NT2/D1 (cell line): ENCODE measurements at regions not wholly inside any gene's neighbourhood (a gene's known extent, or its start where the extent isn't known, plus 50 kb on each side); places are given as distances from the start of the nearest gene placed in this dataset.

Experiments
- DNase-seq: peaks from one replicate; pipeline ENCODE4 v3.0.0-alpha.2; 2011; ENCODE audit warnings: low read depth, low spot score
- H3K27me3 ChIP-seq: 2 replicates; pipeline ENCODE4 v1.6.0; 2011; ENCODE audit warnings: mild to moderate bottlenecking; ENCODE audit not compliant: insufficient read length, insufficient read depth
- H3K36me3 ChIP-seq: 2 replicates; pipeline ENCODE4 v1.6.1; 2011; ENCODE audit warnings: mild to moderate bottlenecking, low read length, mixed read lengths; ENCODE audit not compliant: insufficient read depth, insufficient read length
- H3K4me1 ChIP-seq: 2 replicates; pipeline ENCODE4 v1.5.1; 2011; ENCODE audit not compliant: insufficient read depth, insufficient read length
- H3K4me3 ChIP-seq: 2 replicates; pipeline ENCODE4 v1.5.1; 2011; ENCODE audit warnings: low read depth; ENCODE audit not compliant: insufficient read length
- H3K9ac ChIP-seq: 2 replicates; pipeline ENCODE4 v1.6.0; 2011; ENCODE audit warnings: low read depth; ENCODE audit not compliant: insufficient read length
- H3K9me3 ChIP-seq: 2 replicates; pipeline ENCODE4 v1.5.1; 2011; ENCODE audit warnings: mild to moderate bottlenecking, low read length; ENCODE audit not compliant: insufficient read depth
- SUZ12 ChIP-seq: IDR thresholded peaks from 2 replicates; pipeline ENCODE4 v1.6.1; 2011; ENCODE audit not compliant: insufficient read length, insufficient read depth; ENCODE audit errors: extremely low read depth
- YY1 ChIP-seq: IDR thresholded peaks from 2 replicates; pipeline ENCODE4 v1.6.1; 2011; ENCODE audit not compliant: insufficient read length, insufficient read depth
- ZNF274 ChIP-seq: IDR thresholded peaks from 2 replicates; pipeline ENCODE4 v1.6.1; 2011; ENCODE audit warnings: mild to moderate bottlenecking, low read depth, low read length

DNA sequence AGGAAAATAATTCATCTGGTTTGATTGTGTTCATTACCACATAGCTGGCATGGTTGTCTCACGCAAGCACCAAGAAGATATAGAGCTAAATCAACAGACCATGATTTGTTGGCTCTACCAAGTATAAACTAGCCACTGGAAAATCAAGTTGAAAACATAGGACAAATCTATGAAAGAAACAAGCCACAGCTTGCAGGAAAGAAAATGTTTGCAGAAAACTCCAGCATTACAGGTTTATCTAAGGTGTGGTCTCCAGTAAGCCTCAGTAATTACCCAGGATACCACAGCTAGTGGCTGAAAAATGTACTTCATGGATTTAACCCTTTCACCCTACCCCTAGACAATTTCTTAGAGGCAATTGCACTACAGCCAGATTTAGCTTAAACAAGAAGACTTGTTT, 340.6 kb downstream of the SOX2 start:
- H3K36me3 ChIP-seq: no peaks in the 10 kb centered on the region
- H3K27me3 ChIP-seq: no peaks in the 10 kb centered on the region
- TF ChIP-seq YY1 (no peak), SUZ12 (no peak), ZNF274 (no peak)
- no peaks in the 10 kb centered on the region for H3K9me3 ChIP-seq
- H3K4me1 ChIP-seq: no peaks in the 10 kb centered on the region
- no peak for DNase-seq
- no peak overlapping the region for H3K9ac ChIP-seq
- H3K4me3 ChIP-seq: no peak overlapping the region

DNA sequence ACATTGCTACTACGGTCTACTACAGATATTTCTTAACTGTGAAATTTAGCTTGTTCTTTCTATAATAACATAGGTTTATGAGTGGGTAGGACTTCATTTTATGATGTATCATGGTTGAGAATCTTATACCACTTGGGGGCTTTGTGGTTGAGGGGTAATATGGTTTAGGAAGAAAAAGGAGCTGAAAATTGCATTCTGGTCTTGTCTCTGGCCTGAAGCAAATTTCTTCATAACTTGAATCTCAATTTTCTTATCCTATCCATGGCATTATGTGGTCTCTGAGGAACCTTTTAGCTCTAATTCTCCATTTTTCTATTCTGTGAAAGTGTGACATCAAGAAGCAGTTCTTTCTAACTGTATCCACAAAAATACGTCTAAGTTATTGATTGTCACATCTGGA, 341.0 kb downstream of the SOX2 start:
- H3K9me3 ChIP-seq: no peaks in the 10 kb centered on the region
- H3K36me3 ChIP-seq: no peaks in the 10 kb centered on the region
- H3K9ac ChIP-seq: no peak overlapping the region
- H3K4me1 ChIP-seq: no peaks in the 10 kb centered on the region
- no peak overlapping the region for H3K4me3 ChIP-seq
- TF ChIP-seq SUZ12 (no peak), YY1 (no peak), ZNF274 (no peak)
- no peak for DNase-seq
- H3K27me3 ChIP-seq: no peaks in the 10 kb centered on the region

DNA sequence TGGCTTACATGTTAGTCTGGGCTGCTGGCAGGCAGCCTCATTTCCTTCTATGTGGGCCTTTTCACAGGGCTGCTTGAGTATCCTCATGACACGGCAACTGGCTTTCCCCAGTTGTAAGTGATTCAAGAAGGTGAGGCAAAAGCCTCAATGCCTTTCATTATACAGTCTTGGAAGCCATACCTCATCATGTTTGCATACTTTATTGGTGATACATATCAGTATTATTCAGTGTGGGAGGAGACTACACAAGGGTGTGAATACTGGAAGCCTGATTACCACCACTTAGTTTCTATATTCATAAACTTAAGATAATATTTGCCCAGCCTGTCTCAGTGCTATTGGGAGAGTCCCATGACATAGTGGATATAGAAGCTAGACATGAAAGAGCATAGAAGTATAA, 346.8 kb downstream of the SOX2 start:
- Histone ChIP-seq H3K9ac (no peak overlapping the region), H3K4me3 (no peak overlapping the region), H3K4me1 (no peaks in the 10 kb centered on the region), H3K36me3 (no peaks in the 10 kb centered on the region), H3K9me3 (no peaks in the 10 kb centered on the region), H3K27me3 (no peaks in the 10 kb centered on the region)
- DNase-seq: no peak
- TF ChIP-seq YY1 (no peak), ZNF274 (no peak), SUZ12 (no peak)

DNA sequence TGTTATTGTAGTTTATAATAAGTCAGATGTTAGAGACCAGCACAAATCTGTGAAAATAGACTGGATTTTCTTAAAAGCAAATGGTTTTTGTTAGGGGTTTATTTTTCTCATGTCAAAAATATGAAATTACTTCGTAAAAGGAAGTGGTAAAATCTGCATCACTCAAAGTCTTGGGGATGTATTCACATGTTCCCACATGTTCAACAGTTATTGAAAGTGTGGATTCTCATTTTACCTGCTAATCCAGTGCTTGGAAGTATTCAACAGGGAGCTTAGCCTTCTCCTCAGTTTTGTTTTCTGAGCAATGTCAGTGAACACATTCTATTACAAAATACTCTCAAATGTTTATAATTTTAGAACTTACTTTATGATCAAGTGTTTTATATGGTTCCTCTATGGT, 352.0 kb downstream of the SOX2 start:
- no peak overlapping the region for H3K9ac ChIP-seq
- H3K4me1 ChIP-seq: no peaks in the 10 kb centered on the region
- no peaks in the 10 kb centered on the region for H3K36me3 ChIP-seq
- H3K27me3 ChIP-seq: no peaks in the 10 kb centered on the region
- no peak overlapping the region for H3K4me3 ChIP-seq
- TF ChIP-seq YY1 (no peak), ZNF274 (no peak), SUZ12 (no peak)
- DNase-seq: no peak
- H3K9me3 ChIP-seq: no peaks in the 10 kb centered on the region

DNA sequence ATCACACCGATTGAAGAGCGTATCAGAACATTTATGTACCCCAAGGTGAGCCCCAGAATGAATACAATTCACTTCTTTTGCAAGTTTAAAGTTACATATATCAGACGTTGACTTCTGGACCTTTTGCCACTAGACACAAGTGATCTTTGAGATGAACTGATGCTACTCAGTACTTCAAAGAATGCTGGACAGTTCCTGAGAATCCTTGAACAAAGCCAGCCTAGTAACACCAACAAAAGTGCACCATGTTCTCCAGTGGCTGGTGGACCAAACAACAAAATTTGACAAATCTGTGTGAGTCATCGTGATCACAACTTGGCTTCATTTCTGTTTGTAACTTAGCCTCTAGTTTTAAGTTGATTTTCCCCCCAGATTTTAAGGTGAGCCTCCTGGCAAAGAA, 355.7 kb downstream of the SOX2 start:
- no peak overlapping the region for H3K9ac ChIP-seq
- no peak for TF ChIP-seq YY1
- no peak for TF ChIP-seq SUZ12
- TF ChIP-seq ZNF274: no peak
- no peak for DNase-seq
- no peaks in the 10 kb centered on the region for H3K9me3 ChIP-seq
- H3K36me3 ChIP-seq: no peaks in the 10 kb centered on the region
- H3K4me1 ChIP-seq: no peaks in the 10 kb centered on the region
- H3K4me3 ChIP-seq: no peak overlapping the region
- H3K27me3 ChIP-seq: no peaks in the 10 kb centered on the region

DNA sequence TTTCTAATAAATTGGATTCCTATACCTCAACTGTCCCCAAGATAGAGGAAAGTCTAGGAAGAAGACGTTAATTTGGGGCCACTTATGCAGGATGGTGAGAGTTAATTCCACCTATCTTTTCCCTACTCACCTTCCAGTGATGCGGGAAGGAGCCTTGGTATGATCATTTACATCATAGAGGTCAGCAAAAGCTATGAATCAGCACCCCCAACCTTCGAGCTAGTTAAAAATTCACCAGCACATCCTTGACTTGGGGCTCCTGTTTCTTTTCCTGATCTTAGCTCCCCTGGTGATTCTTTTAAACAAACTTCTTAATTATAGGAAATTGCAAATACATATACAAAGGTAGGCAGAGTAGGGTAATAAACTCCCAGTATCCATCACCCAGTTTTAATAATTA, 366.6 kb downstream of the SOX2 start:
- no peak overlapping the region for H3K9ac ChIP-seq
- DNase-seq: no peak
- TF ChIP-seq YY1 (no peak), SUZ12 (no peak), ZNF274 (no peak)
- no peak overlapping the region for H3K4me3 ChIP-seq
- H3K9me3 ChIP-seq: no peaks in the 10 kb centered on the region
- no peaks in the 10 kb centered on the region for H3K4me1 ChIP-seq
- no peaks in the 10 kb centered on the region for H3K27me3 ChIP-seq
- no peaks in the 10 kb centered on the region for H3K36me3 ChIP-seq

DNA sequence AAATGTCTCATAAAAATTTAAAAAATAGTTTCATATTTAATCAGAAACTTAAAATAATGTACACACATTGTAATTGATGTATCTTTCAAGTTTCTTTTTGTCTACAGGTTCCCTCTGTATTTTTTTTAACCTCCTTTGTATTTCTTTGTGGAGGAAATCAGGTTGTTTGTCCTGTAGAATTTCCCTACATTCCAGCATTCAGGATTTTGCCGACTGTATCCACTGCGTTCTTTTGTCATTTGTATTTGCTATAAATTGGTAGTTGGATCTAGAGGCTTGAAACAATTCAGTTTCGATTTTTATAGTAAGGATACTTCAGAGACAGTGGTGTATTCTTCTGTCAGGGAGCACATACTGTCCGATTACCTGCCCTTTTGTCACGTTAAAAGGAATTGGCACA, 367.2 kb downstream of the SOX2 start:
- no peak for DNase-seq
- Histone ChIP-seq H3K9ac (no peak overlapping the region), H3K36me3 (no peaks in the 10 kb centered on the region), H3K27me3 (no peaks in the 10 kb centered on the region), H3K4me3 (no peak overlapping the region), H3K4me1 (no peaks in the 10 kb centered on the region), H3K9me3 (no peaks in the 10 kb centered on the region)
- TF ChIP-seq SUZ12 (no peak), YY1 (no peak), ZNF274 (no peak)

DNA sequence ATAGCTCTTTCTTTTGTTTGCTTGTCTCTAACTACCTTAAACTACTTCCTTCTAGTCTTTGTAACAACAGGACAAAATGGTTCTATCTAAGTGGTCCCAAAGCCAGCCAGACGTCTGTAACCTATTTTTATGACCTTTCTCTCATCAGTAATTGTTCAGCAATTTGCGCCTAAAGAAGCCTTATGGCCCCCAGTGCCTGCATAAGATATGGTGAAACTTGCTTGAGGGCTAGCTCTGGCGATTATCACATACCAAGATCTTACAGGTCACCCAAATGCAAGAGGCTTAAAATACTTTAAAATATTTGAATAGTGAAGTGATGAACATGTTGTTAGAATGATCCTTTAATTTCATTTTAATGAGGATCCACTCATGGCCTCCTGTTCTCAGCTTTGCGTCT, 369.4 kb downstream of the SOX2 start:
- TF ChIP-seq YY1 (no peak), ZNF274 (no peak), SUZ12 (no peak)
- Histone ChIP-seq H3K9ac (no peak overlapping the region), H3K4me3 (no peak overlapping the region), H3K9me3 (no peaks in the 10 kb centered on the region), H3K36me3 (no peaks in the 10 kb centered on the region), H3K27me3 (no peaks in the 10 kb centered on the region), H3K4me1 (no peaks in the 10 kb centered on the region)
- no peak for DNase-seq
